Loucy (cell line): ENCODE measurements at regions not wholly inside any gene's neighbourhood (a gene's known extent, or its start where the extent isn't known, plus 50 kb on each side); places are given as distances from the start of the nearest gene placed in this dataset.

ENCODE experiments used
- H2AFZ ChIP-seq: fragments of 200-600 bp; sonication (generic); 2 replicates; pipeline ENCODE4 v1.6.0; 2016; ENCODE audit warnings: antibody characterized with exemption, mild to moderate bottlenecking, low read length, moderate library complexity
- H3F3A ChIP-seq: fragments of 200-600 bp; 2 replicates; pipeline ENCODE4 v1.6.0; 2016; ENCODE audit warnings: antibody characterized with exemption, low read depth, mild to moderate bottlenecking
- H3K27me3 ChIP-seq: fragments of 200-600 bp; sonication (generic); 2 replicates; pipeline ENCODE4 v1.6.1; 2014; ENCODE audit warnings: low read length, mild to moderate bottlenecking; ENCODE audit not compliant: insufficient read depth, poor library complexity, severe bottlenecking
- H3K36me3 ChIP-seq: fragments of 200-600 bp; sonication (generic); 2 replicates; pipeline ENCODE4 v1.6.1; 2016; ENCODE audit warnings: low read length; ENCODE audit not compliant: insufficient read depth
- H3K4me1 ChIP-seq: fragments of 200-600 bp; sonication (generic); 2 replicates; pipeline ENCODE4 v1.5.1; 2014; ENCODE audit warnings: low read length, mild to moderate bottlenecking; ENCODE audit not compliant: insufficient read depth, poor library complexity, severe bottlenecking
- H3K4me2 ChIP-seq: fragments of 200-600 bp; sonication (generic); 2 replicates; pipeline ENCODE4 v1.6.0; 2014; ENCODE audit warnings: antibody characterized with exemption, low read length, low read depth, mild to moderate bottlenecking; ENCODE audit not compliant: poor library complexity, severe bottlenecking
- H3K4me3 ChIP-seq: fragments of 200-600 bp; sonication (generic); 2 replicates; pipeline ENCODE4 v1.5.1; 2014; ENCODE audit warnings: low read length, mild to moderate bottlenecking, mixed read lengths; ENCODE audit not compliant: poor library complexity, severe bottlenecking
- H3K79me2 ChIP-seq: fragments of 200-600 bp; sonication (generic); 2 replicates; pipeline ENCODE4 v1.6.1; 2014; ENCODE audit warnings: low read length; ENCODE audit not compliant: insufficient read depth
- H3K9ac ChIP-seq: fragments of 200-600 bp; sonication (generic); 2 replicates; pipeline ENCODE4 v1.6.0; 2014; ENCODE audit warnings: mild to moderate bottlenecking, low read depth, low read length, moderate library complexity; ENCODE audit not compliant: poor library complexity, severe bottlenecking
- H3K9me2 ChIP-seq: fragments of 200-600 bp; sonication (generic); replicated peaks from 2 replicates; pipeline ENCODE4 v1.6.1; 2016; ENCODE audit warnings: low read depth, low read length, mixed read lengths
- H3K9me3 ChIP-seq: fragments of 200-600 bp; sonication (generic); 2 replicates; pipeline ENCODE4 v1.6.1; 2014; ENCODE audit warnings: mild to moderate bottlenecking, antibody characterized with exemption, low read length, low read depth; ENCODE audit not compliant: insufficient read depth
- H4K20me1 ChIP-seq: fragments of 200-600 bp; sonication (generic); 2 replicates; pipeline ENCODE4 v1.6.0; 2014; ENCODE audit warnings: antibody characterized with exemption, low read length, mild to moderate bottlenecking; ENCODE audit not compliant: insufficient read depth, poor library complexity, severe bottlenecking
- EZH2phosphoT487 ChIP-seq: fragments of 200-600 bp; IDR thresholded peaks from 2 replicates; pipeline ENCODE4 v1.6.1; 2018; ENCODE audit warnings: antibody characterized with exemption, mild to moderate bottlenecking, moderate library complexity, borderline replicate concordance
- TF ChIP-seq, protein P1 (sequence below): fragments of 200-600 bp; sonication (generic); conservative IDR thresholded peaks from 2 replicates; pipeline ENCODE4 v1.5.1; 2014; ENCODE audit warnings: mild to moderate bottlenecking, antibody characterized with exemption, low read length

DNA sequence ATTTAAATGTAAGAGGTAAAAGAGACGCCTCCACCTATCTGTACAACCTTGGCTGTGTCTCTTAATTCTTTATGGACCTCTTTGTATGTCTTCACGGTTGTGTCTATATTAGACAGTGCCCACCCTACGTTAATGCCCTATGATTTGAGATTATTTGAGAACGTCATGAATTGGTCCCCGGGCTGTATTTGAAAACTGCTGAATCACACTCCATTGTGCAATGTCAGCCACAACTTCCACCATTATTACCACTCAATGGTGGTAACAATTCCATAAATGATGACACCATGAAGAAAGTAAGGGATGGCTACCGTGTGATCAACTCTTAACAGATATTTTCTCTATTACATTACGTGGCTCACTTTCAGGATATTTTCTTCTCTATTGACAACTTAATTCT, 182.4 kb upstream of the RBFOX1 start:
- no peak overlapping the region for H3K4me2 ChIP-seq
- H3K4me1 ChIP-seq = no peaks in the 10 kb centered on the region
- no peaks in the 10 kb centered on the region for H4K20me1 ChIP-seq
- no peak overlapping the region for H3K4me3 ChIP-seq
- H3K9ac ChIP-seq = no peak overlapping the region
- no peaks in the 10 kb centered on the region for H3K9me2 ChIP-seq
- H3K36me3 ChIP-seq = no peaks in the 10 kb centered on the region
- H3K79me2 ChIP-seq = no peaks in the 10 kb centered on the region
- no peaks in the 10 kb centered on the region for H3K9me3 ChIP-seq
- no peaks in the 10 kb centered on the region for H3F3A ChIP-seq
- no peak overlapping the region for H2AFZ ChIP-seq
- TF ChIP-seq EZH2phosphoT487 = no peak
- TF ChIP-seq, protein P1, sequence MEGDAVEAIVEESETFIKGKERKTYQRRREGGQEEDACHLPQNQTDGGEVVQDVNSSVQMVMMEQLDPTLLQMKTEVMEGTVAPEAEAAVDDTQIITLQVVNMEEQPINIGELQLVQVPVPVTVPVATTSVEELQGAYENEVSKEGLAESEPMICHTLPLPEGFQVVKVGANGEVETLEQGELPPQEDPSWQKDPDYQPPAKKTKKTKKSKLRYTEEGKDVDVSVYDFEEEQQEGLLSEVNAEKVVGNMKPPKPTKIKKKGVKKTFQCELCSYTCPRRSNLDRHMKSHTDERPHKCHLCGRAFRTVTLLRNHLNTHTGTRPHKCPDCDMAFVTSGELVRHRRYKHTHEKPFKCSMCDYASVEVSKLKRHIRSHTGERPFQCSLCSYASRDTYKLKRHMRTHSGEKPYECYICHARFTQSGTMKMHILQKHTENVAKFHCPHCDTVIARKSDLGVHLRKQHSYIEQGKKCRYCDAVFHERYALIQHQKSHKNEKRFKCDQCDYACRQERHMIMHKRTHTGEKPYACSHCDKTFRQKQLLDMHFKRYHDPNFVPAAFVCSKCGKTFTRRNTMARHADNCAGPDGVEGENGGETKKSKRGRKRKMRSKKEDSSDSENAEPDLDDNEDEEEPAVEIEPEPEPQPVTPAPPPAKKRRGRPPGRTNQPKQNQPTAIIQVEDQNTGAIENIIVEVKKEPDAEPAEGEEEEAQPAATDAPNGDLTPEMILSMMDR = no peak
- no peaks in the 10 kb centered on the region for H3K27me3 ChIP-seq

DNA sequence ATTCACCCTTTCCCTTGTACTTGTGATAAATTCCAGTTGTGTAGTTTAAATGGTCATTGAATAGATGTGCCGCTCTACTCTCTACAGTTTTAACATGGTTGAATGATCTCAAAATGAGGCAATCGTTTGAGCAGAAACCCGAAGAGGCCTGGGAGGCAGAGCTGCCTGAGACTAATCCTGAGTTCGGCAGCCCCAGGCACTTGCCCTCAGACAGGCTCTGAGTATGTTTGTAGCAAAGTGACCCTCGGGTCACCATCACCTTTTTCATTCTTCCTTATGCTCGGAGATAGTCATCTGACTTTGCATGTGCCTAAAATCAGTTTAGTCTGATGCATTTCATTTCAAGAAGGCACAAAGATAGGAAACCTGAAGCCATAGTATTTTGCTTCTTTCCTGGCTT, 184.0 kb upstream of the RBFOX1 start:
- H3K27me3 ChIP-seq = no peaks in the 10 kb centered on the region
- H3K9me3 ChIP-seq = no peaks in the 10 kb centered on the region
- H3K9ac ChIP-seq = no peak overlapping the region
- TF ChIP-seq EZH2phosphoT487 = no peak
- TF ChIP-seq, protein P1 = no peak
- H3K79me2 ChIP-seq = no peaks in the 10 kb centered on the region
- no peaks in the 10 kb centered on the region for H3K36me3 ChIP-seq
- H2AFZ ChIP-seq = no peak overlapping the region
- H3F3A ChIP-seq = no peaks in the 10 kb centered on the region
- H3K4me1 ChIP-seq = no peaks in the 10 kb centered on the region
- H3K4me2 ChIP-seq = no peak overlapping the region
- no peaks in the 10 kb centered on the region for H4K20me1 ChIP-seq
- H3K9me2 ChIP-seq = no peaks in the 10 kb centered on the region
- H3K4me3 ChIP-seq = no peak overlapping the region

DNA sequence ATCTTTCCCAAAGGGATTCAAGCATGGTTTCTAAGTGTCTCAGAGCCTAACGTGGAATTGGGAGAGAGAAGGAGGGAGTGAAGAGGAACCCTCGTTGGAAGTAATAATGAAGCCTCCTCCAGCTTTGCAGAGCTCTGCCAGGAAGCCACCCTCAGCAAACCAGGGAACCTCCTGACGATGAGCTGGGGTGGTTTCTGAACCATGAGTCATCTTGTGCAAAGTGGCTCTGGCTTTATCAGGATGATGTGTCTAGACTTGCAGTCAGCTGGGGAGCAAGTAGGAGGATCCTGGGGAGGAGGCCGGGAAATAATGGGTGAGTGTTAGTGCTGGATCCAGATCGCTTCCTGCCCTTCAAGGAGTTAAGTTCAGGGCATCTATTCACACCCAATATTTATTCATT, 191.7 kb upstream of the RBFOX1 start:
- no peak overlapping the region for H3K4me3 ChIP-seq
- no peak overlapping the region for H3K4me2 ChIP-seq
- no peaks in the 10 kb centered on the region for H3K27me3 ChIP-seq
- H4K20me1 ChIP-seq = no peaks in the 10 kb centered on the region
- TF ChIP-seq, protein P1 = no peak
- TF ChIP-seq EZH2phosphoT487 = no peak
- no peak overlapping the region for H2AFZ ChIP-seq
- H3F3A ChIP-seq = no peaks in the 10 kb centered on the region
- H3K4me1 ChIP-seq = no peaks in the 10 kb centered on the region
- H3K79me2 ChIP-seq = no peaks in the 10 kb centered on the region
- no peaks in the 10 kb centered on the region for H3K9me3 ChIP-seq
- no peak overlapping the region for H3K9ac ChIP-seq
- H3K9me2 ChIP-seq = no peaks in the 10 kb centered on the region
- H3K36me3 ChIP-seq = no peaks in the 10 kb centered on the region
